IPS-20b (cell line): ENCODE measurements at regions not wholly inside any gene's neighbourhood (a gene's known extent, or its start where the extent isn't known, plus 50 kb on each side); places are given as distances from the start of the nearest gene placed in this dataset.

Experiments used
- H3K27ac ChIP-seq: one replicate; pipeline ENCODE4 v1.5.1; 2013; ENCODE audit warnings: low read length
- H3K27me3 ChIP-seq: 2 replicates; pipeline ENCODE4 v1.6.1; 2013; ENCODE audit warnings: mild to moderate bottlenecking, low read length, inconsistent platforms; ENCODE audit not compliant: insufficient read depth
- H3K36me3 ChIP-seq: 2 replicates; pipeline ENCODE4 v1.6.1; 2013; ENCODE audit warnings: low read depth, mild to moderate bottlenecking, inconsistent platforms, low read length, moderate library complexity; ENCODE audit not compliant: insufficient read depth
- H3K4me1 ChIP-seq: 2 replicates; pipeline ENCODE4 v1.6.1; 2013; ENCODE audit warnings: mild to moderate bottlenecking, control low read depth, inconsistent platforms, low read length, moderate library complexity; ENCODE audit not compliant: insufficient read depth
- H3K4me3 ChIP-seq: 2 replicates; pipeline ENCODE4 v1.5.1; 2013; ENCODE audit warnings: mild to moderate bottlenecking, low read length, inconsistent platforms
- H3K9ac ChIP-seq: 2 replicates; pipeline ENCODE4 v1.6.1; 2013; ENCODE audit warnings: low read depth, mild to moderate bottlenecking, inconsistent platforms, low read length, moderate library complexity
- H3K9me3 ChIP-seq: 2 replicates; pipeline ENCODE4 v1.6.1; 2013; ENCODE audit warnings: mild to moderate bottlenecking, low read depth, low read length, inconsistent platforms; ENCODE audit not compliant: insufficient read depth

DNA sequence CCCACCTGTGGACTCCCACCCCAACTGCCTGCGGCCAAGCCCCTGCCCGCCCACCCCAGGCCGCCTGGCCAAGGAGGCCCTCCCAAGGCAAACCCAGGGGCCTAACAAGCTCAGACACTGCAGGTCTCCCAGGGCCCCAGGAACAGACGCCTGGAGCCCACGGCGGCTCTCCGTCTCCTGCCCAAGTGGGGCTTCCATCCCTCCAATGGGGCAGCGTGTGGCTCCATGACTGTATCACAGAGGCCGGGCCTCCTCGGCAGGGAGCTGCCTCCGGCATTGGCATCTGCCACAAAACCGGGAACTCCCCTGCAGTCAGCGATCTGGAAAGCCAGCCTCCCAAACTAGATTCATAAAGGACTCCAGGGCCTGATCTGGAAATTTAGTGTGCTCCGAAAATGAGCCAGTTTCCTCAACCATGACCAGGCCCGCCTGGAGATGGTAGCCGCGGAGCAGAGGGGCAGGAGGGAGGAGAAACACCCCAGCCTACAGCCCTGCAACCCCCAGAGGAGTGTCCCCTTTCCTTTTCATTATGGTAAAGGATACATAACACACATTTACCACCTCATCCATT, 148.3 kb upstream of the IQSEC1 start:
- no peak overlapping the region for H3K9ac ChIP-seq
- no peak overlapping the region for H3K27ac ChIP-seq
- no peaks in the 10 kb centered on the region for H3K9me3 ChIP-seq
- H3K27me3 ChIP-seq: no peaks in the 10 kb centered on the region
- H3K4me1 ChIP-seq: no peaks in the 10 kb centered on the region; the same call in 1 of the 2 replicates
- no peak overlapping the region for H3K4me3 ChIP-seq
- H3K36me3 ChIP-seq: no peaks in the 10 kb centered on the region

GRCh38 chr3:13220991-13221390, 147.8 kb upstream of the IQSEC1 start:
- no peaks in the 10 kb centered on the region for H3K9me3 ChIP-seq
- no peak overlapping the region for H3K4me3 ChIP-seq
- H3K27me3 ChIP-seq: no peaks in the 10 kb centered on the region
- no peaks in the 10 kb centered on the region for H3K36me3 ChIP-seq
- H3K4me1 ChIP-seq: no peaks in the 10 kb centered on the region; the same call in 1 of the 2 replicates
- no peak overlapping the region for H3K9ac ChIP-seq
- no peak overlapping the region for H3K27ac ChIP-seq

- Histone ChIP-seq H3K4me1 (no peaks in the 10 kb centered on the region; the same call in 1 of the 2 replicates), H3K27ac (no peak overlapping the region), H3K36me3 (no peaks in the 10 kb centered on the region), H3K4me3 (no peak overlapping the region), H3K9ac (no peak overlapping the region), H3K9me3 (no peaks in the 10 kb centered on the region), H3K27me3 (no peaks in the 10 kb centered on the region)
These were observed 146.7 kb upstream of the IQSEC1 start for GRCh38 chr3:13219902-13220296.

- Histone ChIP-seq H3K4me3 (no peak overlapping the region), H3K27me3 (no peaks in the 10 kb centered on the region), H3K9me3 (no peaks in the 10 kb centered on the region), H3K9ac (no peak overlapping the region), H3K27ac (no peak overlapping the region), H3K4me1 (no peaks in the 10 kb centered on the region; the same call in 1 of the 2 replicates), H3K36me3 (no peaks in the 10 kb centered on the region)
These were observed 146.1 kb upstream of the IQSEC1 start for GRCh38 chr3:13219077-13219901.

DNA sequence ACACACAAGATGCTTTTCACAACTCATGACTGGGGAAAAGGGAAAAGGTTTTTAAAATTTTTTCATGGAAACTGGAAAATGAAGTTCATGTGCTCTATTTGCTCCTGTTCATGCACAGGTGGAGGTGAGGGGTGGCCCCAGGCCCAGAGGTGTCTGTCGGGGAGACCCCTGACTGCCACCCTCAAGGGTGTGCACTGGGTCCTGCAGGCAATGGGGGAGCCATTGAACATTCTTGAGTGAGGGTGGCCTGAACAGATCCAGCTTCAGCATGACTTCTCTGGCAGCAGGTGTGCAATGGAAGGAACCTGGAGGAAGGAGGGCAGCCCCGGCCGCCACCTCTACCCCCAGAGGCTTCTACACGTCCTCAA, 145.3 kb upstream of the IQSEC1 start:
- no peaks in the 10 kb centered on the region for H3K9me3 ChIP-seq
- H3K4me3 ChIP-seq: no peak overlapping the region
- no peaks in the 10 kb centered on the region for H3K36me3 ChIP-seq
- no peaks in the 10 kb centered on the region for H3K27me3 ChIP-seq
- no peak overlapping the region for H3K9ac ChIP-seq
- H3K27ac ChIP-seq: no peak overlapping the region
- H3K4me1 ChIP-seq: no peaks in the 10 kb centered on the region; the same call in 1 of the 2 replicates

- H3K36me3 ChIP-seq: no peaks in the 10 kb centered on the region
- H3K4me1 ChIP-seq: no peaks in the 10 kb centered on the region; the same call in 1 of the 2 replicates
- H3K9ac ChIP-seq: no peak overlapping the region
- no peak overlapping the region for H3K4me3 ChIP-seq
- no peaks in the 10 kb centered on the region for H3K9me3 ChIP-seq
- H3K27me3 ChIP-seq: no peaks in the 10 kb centered on the region
- no peak overlapping the region for H3K27ac ChIP-seq
These were observed 144.7 kb upstream of the IQSEC1 start for GRCh38 chr3:13217736-13218540.

DNA sequence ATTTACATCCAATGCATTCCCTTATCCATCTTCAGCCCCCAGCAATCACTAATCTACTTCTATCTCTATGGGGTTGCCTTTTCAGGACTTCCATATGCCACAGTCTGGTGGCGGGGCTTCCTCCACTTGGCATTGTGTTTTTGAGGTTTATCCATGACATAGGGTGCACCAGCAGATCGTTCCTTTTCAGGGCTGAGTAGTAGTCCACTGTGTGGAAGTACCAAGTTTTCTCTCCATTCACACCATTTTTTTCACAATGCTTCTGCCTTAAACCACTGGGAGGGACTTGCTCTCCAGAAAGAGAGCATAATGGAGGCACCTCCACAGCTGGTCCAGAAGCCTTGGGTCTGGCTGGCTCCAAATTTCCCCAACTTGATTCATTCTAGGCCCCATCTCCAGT, 144.0 kb upstream of the IQSEC1 start:
- H3K9ac ChIP-seq: no peak overlapping the region
- no peak overlapping the region for H3K27ac ChIP-seq
- H3K36me3 ChIP-seq: no peaks in the 10 kb centered on the region
- H3K27me3 ChIP-seq: no peaks in the 10 kb centered on the region
- no peaks in the 10 kb centered on the region for H3K9me3 ChIP-seq
- no peak overlapping the region for H3K4me3 ChIP-seq
- H3K4me1 ChIP-seq: no peaks in the 10 kb centered on the region; the same call in 1 of the 2 replicates

DNA sequence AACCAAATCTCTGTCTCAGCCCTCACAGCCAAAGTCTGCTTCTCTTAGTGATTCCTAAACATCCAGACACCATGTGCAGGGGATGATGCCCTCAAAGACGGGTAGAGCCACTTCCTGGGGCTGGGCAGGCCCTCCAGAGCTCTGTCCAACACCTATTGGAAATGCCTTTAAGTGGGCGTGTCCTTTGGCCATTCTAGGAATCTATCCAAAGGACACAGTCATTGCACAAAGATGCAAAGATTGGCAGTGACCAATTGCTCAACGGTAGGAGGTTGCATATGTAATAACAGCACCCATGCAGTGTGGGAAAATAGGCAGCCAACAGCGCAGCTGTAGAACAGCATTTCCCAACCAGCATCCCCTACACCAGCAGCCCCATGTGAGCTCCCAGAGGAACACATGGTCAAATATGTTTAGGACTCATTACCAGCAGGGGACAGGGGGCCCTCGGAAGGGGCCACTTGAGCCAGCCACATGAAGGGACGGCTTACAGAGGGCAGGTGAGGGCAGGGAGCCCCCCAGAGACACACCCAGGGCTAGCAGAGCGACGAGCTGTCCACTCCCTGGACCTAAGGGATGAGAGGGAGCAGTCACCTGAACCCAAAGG, 142.8 kb upstream of the IQSEC1 start:
- Histone ChIP-seq H3K4me3 (no peak overlapping the region), H3K36me3 (no peaks in the 10 kb centered on the region), H3K9ac (no peak overlapping the region), H3K27me3 (no peaks in the 10 kb centered on the region), H3K4me1 (no peaks in the 10 kb centered on the region; the same call in 1 of the 2 replicates), H3K9me3 (no peaks in the 10 kb centered on the region), H3K27ac (no peak overlapping the region)

DNA sequence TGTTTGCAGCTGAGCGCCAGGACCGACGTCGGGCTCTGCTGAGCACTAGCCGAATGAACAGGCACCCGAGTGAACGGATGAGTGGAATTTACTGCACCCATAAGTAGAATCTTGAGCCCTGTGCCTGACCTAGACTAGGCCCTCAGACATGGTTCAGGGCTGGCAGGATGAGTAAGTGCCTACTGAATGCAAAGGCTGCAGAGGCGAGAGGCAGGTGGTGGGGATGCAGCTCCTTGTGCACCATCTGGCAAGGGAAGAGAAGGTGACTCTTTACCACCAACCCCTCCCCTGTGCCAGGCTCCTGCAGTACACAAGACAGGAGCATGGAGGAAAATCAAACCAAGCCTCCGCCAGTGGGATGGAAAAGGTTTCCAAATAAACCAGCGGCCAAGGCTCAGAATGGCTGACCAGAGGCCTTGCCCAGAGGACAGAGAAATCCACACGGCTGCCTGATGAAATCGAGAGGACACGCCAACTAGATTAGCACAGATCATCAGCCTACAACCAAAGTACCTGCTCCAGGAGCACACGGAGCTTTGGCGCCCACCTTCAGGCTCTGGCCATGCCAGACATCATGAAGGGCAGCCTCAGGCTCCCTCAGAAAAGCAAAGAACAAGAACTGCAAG, 141.7 kb upstream of the IQSEC1 start:
- Histone ChIP-seq H3K27ac (no peak overlapping the region), H3K9me3 (no peaks in the 10 kb centered on the region), H3K4me3 (no peak overlapping the region), H3K9ac (no peak overlapping the region), H3K4me1 (no peaks in the 10 kb centered on the region; the same call in 1 of the 2 replicates), H3K27me3 (no peaks in the 10 kb centered on the region), H3K36me3 (no peaks in the 10 kb centered on the region)

GRCh38 chr3:13213911-13214846, 140.9 kb upstream of the IQSEC1 start:
- Histone ChIP-seq H3K4me1 (no peaks in the 10 kb centered on the region; the same call in 1 of the 2 replicates), H3K27ac (no peak overlapping the region), H3K9ac (no peak overlapping the region), H3K4me3 (no peak overlapping the region), H3K9me3 (no peaks in the 10 kb centered on the region), H3K36me3 (no peaks in the 10 kb centered on the region), H3K27me3 (no peaks in the 10 kb centered on the region)
